IMR-90 (cell line): ENCODE measurements at regions not wholly inside any gene's neighbourhood (a gene's known extent, or its start where the extent isn't known, plus 50 kb on each side); places are given as distances from the start of the nearest gene placed in this dataset.

Experiments
- BHLHE40 ChIP-seq: fragments of 150-350 bp; IDR thresholded peaks from 2 replicates; pipeline ENCODE4 v1.6.1; 2016; ENCODE audit warnings: mild to moderate bottlenecking, low read depth, low read length
- CEBPB ChIP-seq: IDR thresholded peaks from 2 replicates; pipeline ENCODE4 v1.6.1; 2012; ENCODE audit warnings: low read depth, low read length, improper control_type of control experiment
- ELK1 ChIP-seq: fragments of 150-350 bp; IDR thresholded peaks from 2 replicates; pipeline ENCODE4 v1.6.1; 2016; ENCODE audit warnings: low read depth, mild to moderate bottlenecking, low read length, moderate library complexity, borderline replicate concordance
- POLR2A ChIP-seq: IDR thresholded peaks from 2 replicates; pipeline ENCODE4 v1.6.1; 2012; ENCODE audit warnings: mild to moderate bottlenecking, low read depth, low read length
- RAD21 ChIP-seq: IDR thresholded peaks from 2 replicates; pipeline ENCODE4 v1.6.1; 2012; ENCODE audit warnings: low read length, improper control_type of control experiment
- TF ChIP-seq, protein P1 (sequence below): conservative IDR thresholded peaks from 2 replicates; pipeline ENCODE4 v1.5.1; 2012; ENCODE audit warnings: mild to moderate bottlenecking, low read depth, low read length, improper control_type of control experiment
- TF ChIP-seq, protein P2 (sequence below): fragments of 150-350 bp; IDR thresholded peaks from 2 replicates; pipeline ENCODE4 v1.6.1; 2017; ENCODE audit warnings: mild to moderate bottlenecking, antibody characterized with exemption, low read length, low read depth

DNA sequence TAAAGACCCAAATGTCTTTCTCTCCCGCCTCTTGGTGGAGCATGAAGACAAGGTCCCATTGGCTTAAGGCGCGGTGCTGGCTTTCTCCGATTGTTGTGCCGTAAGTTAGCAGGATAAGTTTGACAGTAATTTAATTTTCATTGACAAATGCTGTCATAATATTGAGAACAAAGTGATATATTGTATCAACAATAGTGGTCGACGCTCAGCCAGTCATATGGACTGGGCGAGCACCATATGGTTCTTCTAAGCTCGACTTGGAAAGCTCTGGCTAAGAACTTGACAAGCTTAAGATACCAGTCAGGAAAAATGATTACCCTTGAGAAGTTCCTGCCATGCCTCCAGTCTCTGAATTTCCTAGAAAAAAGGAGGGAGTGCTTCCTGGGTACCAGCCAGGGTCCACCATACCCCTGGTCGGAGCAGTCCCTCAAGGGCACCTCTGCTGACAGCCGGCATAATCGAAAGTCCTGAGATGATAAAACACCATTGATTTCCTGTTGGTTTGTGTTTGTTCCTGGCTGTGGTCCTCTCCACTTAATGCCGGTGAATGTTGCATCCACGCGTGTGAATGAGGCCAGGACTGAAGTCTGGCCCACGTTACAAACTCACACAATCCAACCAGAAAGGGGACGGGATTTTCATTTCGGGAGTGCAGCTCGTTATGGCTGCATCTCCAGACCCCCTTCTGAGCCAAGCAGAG is 262.1 kb downstream of the ZNF536 start:
- TF ChIP-seq, protein P1, sequence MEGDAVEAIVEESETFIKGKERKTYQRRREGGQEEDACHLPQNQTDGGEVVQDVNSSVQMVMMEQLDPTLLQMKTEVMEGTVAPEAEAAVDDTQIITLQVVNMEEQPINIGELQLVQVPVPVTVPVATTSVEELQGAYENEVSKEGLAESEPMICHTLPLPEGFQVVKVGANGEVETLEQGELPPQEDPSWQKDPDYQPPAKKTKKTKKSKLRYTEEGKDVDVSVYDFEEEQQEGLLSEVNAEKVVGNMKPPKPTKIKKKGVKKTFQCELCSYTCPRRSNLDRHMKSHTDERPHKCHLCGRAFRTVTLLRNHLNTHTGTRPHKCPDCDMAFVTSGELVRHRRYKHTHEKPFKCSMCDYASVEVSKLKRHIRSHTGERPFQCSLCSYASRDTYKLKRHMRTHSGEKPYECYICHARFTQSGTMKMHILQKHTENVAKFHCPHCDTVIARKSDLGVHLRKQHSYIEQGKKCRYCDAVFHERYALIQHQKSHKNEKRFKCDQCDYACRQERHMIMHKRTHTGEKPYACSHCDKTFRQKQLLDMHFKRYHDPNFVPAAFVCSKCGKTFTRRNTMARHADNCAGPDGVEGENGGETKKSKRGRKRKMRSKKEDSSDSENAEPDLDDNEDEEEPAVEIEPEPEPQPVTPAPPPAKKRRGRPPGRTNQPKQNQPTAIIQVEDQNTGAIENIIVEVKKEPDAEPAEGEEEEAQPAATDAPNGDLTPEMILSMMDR, result no peak
- TF ChIP-seq ELK1 (no peak), POLR2A (no peak), CEBPB (no peak), BHLHE40 (no peak), RAD21 (no peak)
- TF ChIP-seq, protein P2, sequence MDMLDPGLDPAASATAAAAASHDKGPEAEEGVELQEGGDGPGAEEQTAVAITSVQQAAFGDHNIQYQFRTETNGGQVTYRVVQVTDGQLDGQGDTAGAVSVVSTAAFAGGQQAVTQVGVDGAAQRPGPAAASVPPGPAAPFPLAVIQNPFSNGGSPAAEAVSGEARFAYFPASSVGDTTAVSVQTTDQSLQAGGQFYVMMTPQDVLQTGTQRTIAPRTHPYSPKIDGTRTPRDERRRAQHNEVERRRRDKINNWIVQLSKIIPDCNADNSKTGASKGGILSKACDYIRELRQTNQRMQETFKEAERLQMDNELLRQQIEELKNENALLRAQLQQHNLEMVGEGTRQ, result no peak
